ENCODE measurements at regions not wholly inside any gene's neighbourhood (a gene's known extent, or its start where the extent isn't known, plus 50 kb on each side); places are given as distances from the start of the nearest gene placed in this dataset.

- intact Hi-C loops (cut with micrococcal nuclease; ENCODE audit: unreplicated experiment) = no loop called here
- ChIA-PET POLR2A (ENCODE audit: unreplicated experiment) (no interaction called here), CTCF (no interaction called here)
- no peak for DNase-seq
- Histone ChIP-seq H3K9me2 (ENCODE audit: insufficient read depth) (no peaks in the 10 kb centered on the region), H3K4me2 (no peak overlapping the region), H3K79me2 (ENCODE audit: low read depth) (no peaks in the 10 kb centered on the region), H3K36me3 (ENCODE audit: low read depth) (no peaks in the 10 kb centered on the region), H3K4me1 (replicated peaks; ENCODE audit: insufficient read depth) (no peaks in the 10 kb centered on the region), H3K27ac (no peak overlapping the region), H3K4me3 (no peak overlapping the region), H2AFZ (no peak overlapping the region), H4K20me1 (ENCODE audit: insufficient read depth) (no peaks in the 10 kb centered on the region), H3K27me3 (ENCODE audit: insufficient read depth, low read depth) (no peaks in the 10 kb centered on the region), H3K9me3 (ENCODE audit: insufficient read depth, low read depth) (no peaks in the 10 kb centered on the region), H3F3A (ENCODE audit: insufficient read depth, low read depth) (no peaks in the 10 kb centered on the region)
- no TSS peak for BruUV-seq (replicated peaks)
- TF ChIP-seq EZH2 (IDR thresholded peaks at IDR 0.05; ENCODE audit: low read depth) = no peak
- TF ChIP-seq, protein P1, sequence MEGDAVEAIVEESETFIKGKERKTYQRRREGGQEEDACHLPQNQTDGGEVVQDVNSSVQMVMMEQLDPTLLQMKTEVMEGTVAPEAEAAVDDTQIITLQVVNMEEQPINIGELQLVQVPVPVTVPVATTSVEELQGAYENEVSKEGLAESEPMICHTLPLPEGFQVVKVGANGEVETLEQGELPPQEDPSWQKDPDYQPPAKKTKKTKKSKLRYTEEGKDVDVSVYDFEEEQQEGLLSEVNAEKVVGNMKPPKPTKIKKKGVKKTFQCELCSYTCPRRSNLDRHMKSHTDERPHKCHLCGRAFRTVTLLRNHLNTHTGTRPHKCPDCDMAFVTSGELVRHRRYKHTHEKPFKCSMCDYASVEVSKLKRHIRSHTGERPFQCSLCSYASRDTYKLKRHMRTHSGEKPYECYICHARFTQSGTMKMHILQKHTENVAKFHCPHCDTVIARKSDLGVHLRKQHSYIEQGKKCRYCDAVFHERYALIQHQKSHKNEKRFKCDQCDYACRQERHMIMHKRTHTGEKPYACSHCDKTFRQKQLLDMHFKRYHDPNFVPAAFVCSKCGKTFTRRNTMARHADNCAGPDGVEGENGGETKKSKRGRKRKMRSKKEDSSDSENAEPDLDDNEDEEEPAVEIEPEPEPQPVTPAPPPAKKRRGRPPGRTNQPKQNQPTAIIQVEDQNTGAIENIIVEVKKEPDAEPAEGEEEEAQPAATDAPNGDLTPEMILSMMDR (conservative IDR thresholded peaks at IDR 0.05) = no peak
These were observed 365.7 kb downstream of the MAFB start for GRCh38 chr20:40323361-40323794.

DNA sequence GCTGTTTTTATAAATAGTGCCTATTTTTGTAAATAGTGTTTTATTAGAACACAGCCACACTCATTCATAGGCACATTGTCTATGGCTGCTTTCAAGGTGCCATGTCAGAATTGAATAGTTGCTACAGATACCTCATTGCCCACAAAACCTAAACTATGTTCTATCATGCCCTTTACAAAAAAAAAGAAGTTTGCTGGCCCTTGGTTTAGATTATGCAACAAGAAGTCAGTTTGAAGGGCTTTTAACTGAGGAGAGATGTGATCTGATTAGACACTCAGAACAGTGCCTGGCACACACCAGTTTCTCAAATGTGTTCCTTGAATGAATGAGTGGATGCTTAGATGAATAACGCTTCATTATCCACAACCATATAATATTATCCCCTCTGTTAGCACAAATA is 366.1 kb downstream of the MAFB start:
- no peak overlapping the region for H3K27ac ChIP-seq
- H3K36me3 ChIP-seq (ENCODE audit: low read depth) = no peaks in the 10 kb centered on the region
- H3K4me2 ChIP-seq = no peak overlapping the region
- H3K4me1 ChIP-seq (replicated peaks; ENCODE audit: insufficient read depth) = no peaks in the 10 kb centered on the region
- H3F3A ChIP-seq (ENCODE audit: insufficient read depth, low read depth) = no peaks in the 10 kb centered on the region
- no peak overlapping the region for H3K4me3 ChIP-seq
- H2AFZ ChIP-seq = no peak overlapping the region
- ChIA-PET CTCF (no interaction called here), POLR2A (ENCODE audit: unreplicated experiment) (no interaction called here)
- no peaks in the 10 kb centered on the region for H3K79me2 ChIP-seq (ENCODE audit: low read depth)
- H4K20me1 ChIP-seq (ENCODE audit: insufficient read depth) = no peaks in the 10 kb centered on the region
- DNase-seq = no peak
- no peaks in the 10 kb centered on the region for H3K9me3 ChIP-seq (ENCODE audit: insufficient read depth, low read depth)
- no peak for TF ChIP-seq EZH2 (IDR thresholded peaks at IDR 0.05; ENCODE audit: low read depth)
- TF ChIP-seq, protein P1 (conservative IDR thresholded peaks at IDR 0.05) = no peak
- intact Hi-C loops (cut with micrococcal nuclease; ENCODE audit: unreplicated experiment) = no loop called here
- no peaks in the 10 kb centered on the region for H3K9me2 ChIP-seq (ENCODE audit: insufficient read depth)
- BruUV-seq (replicated peaks) = no TSS peak
- no peaks in the 10 kb centered on the region for H3K27me3 ChIP-seq (ENCODE audit: insufficient read depth, low read depth)

DNA sequence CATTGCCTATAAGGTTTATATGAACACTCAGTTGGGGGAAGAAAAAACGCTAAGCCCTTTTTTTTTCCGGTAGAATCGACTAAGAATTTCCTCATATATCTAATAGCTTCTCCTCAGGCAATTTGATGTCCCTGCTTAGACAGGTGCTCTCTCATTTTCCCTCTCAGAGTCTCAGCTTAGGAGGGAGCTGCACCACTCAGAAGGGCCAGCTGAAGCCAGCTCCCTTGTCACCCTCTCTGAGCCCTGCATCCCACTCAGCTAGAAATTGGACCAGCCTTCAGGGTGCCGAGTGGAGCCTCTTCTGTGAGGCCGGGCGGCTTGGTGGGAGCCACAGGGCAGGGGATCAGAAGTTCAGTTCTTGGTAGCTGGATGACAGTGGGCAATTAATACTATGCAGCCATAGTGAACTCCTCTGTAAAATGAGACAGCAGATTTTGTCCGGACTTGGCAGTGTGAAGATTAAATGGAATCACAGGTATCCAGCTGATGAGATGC is 368.5 kb downstream of the MAFB start:
- Histone ChIP-seq H3K4me1 (replicated peaks; ENCODE audit: insufficient read depth) (peaks cover 11% of the 10 kb centered on the region; the same call in 1 of the 2 replicates), H2AFZ (no peak overlapping the region), H3F3A (ENCODE audit: insufficient read depth, low read depth) (no peaks in the 10 kb centered on the region), H3K79me2 (ENCODE audit: low read depth) (no peaks in the 10 kb centered on the region), H3K27ac (no peak overlapping the region), H3K36me3 (ENCODE audit: low read depth) (no peaks in the 10 kb centered on the region), H3K4me3 (no peak overlapping the region), H4K20me1 (ENCODE audit: insufficient read depth) (no peaks in the 10 kb centered on the region), H3K9me2 (ENCODE audit: insufficient read depth) (no peaks in the 10 kb centered on the region), H3K27me3 (ENCODE audit: insufficient read depth, low read depth) (no peaks in the 10 kb centered on the region), H3K9me3 (ENCODE audit: insufficient read depth, low read depth) (no peaks in the 10 kb centered on the region), H3K4me2 (no peak overlapping the region)
- ChIA-PET POLR2A (ENCODE audit: unreplicated experiment) (interaction anchor here (0.7 kb wide), 1 partner anchor 33 kb away, joined by 6 read pairs; no protein-coding TSS in a partner anchor), CTCF (no interaction called here)
- TF ChIP-seq, protein P1 (conservative IDR thresholded peaks at IDR 0.05) = no peak
- no peak for TF ChIP-seq EZH2 (IDR thresholded peaks at IDR 0.05; ENCODE audit: low read depth)
- no TSS peak for BruUV-seq (replicated peaks)
- DNase-seq = no peak
- intact Hi-C loops (cut with micrococcal nuclease; ENCODE audit: unreplicated experiment) = no loop called here
